Duodenal mucosa (tissue), 2 donors: ENCODE measurements at regions not wholly inside any gene's neighbourhood (a gene's known extent, or its start where the extent isn't known, plus 50 kb on each side); places are given as distances from the start of the nearest gene placed in this dataset.

Experiments used
- H3K27ac ChIP-seq: one replicate; pipeline ENCODE4 v1.7.0; 2013; ENCODE audit warnings: low read depth, low read length
- H3K27me3 ChIP-seq, 2 donors: one replicate each; pipeline ENCODE4 v1.7.0; 2013; ENCODE audit warnings: low read length in 2 of 2, control low read depth in 1 of 2; ENCODE audit not compliant: insufficient read depth in 2 of 2, control insufficient read depth in 1 of 2
- H3K36me3 ChIP-seq, 2 donors: one replicate each; pipeline ENCODE4 v1.7.0; 2013; ENCODE audit warnings: low read length in 2 of 2, control low read depth in 1 of 2; ENCODE audit not compliant: insufficient read depth in 2 of 2, control insufficient read depth in 1 of 2
- H3K4me1 ChIP-seq, 2 donors: one replicate each; pipeline ENCODE4 v1.7.0; 2013; ENCODE audit warnings: low read length in 2 of 2, control low read depth in 1 of 2; ENCODE audit not compliant: insufficient read depth in 2 of 2, control insufficient read depth in 1 of 2
- H3K4me3 ChIP-seq, 2 donors: one replicate each; pipeline ENCODE4 v1.7.0; 2013; ENCODE audit warnings: low read length in 2 of 2, low read depth in 1 of 2
- H3K9ac ChIP-seq, 2 donors: one replicate each; pipeline ENCODE4 v1.7.0; 2013; ENCODE audit warnings: low read length in 2 of 2, low read depth in 1 of 2
- H3K9me3 ChIP-seq, 2 donors: one replicate each; pipeline ENCODE4 v1.7.0; 2013; ENCODE audit warnings: low read length in 2 of 2, control low read depth in 1 of 2; ENCODE audit not compliant: control insufficient read depth in 1 of 2

DNA sequence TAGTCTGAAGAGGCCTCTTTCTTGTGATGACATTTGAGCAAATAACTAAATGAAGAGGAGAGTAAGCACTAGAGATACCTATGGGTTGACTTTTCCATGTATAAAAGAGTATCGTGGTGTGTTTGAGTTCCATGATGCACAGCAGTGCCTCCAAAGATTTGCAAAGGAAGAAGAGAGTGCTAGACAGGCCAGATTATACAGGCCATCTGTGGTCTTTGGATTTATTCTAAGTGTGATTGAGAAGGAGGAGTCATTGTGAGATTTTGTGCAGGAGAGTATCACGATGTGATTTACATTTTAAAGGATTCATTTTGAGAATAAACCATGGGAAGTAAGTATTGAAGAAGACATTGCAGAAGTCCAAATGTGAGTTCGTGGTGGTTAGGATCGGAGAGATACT, 695.9 kb upstream of the FAM98A start:
- no peaks in the 10 kb centered on the region for H3K9me3 ChIP-seq
- no peaks in the 10 kb centered on the region for H3K36me3 ChIP-seq
- H3K9ac ChIP-seq: no peak overlapping the region
- no peaks in the 10 kb centered on the region for H3K4me1 ChIP-seq
- H3K4me3 ChIP-seq: no peak overlapping the region
- H3K27me3 ChIP-seq: no peaks in the 10 kb centered on the region
- no peak overlapping the region for H3K27ac ChIP-seq

- H3K9ac ChIP-seq: no peak overlapping the region
- H3K9me3 ChIP-seq: no peaks in the 10 kb centered on the region
- H3K4me3 ChIP-seq: no peak overlapping the region
- no peaks in the 10 kb centered on the region for H3K27me3 ChIP-seq
- H3K36me3 ChIP-seq: no peaks in the 10 kb centered on the region
- H3K27ac ChIP-seq: no peak overlapping the region
- no peaks in the 10 kb centered on the region for H3K4me1 ChIP-seq
These were observed 692.0 kb upstream of the FAM98A start for GRCh38 chr2:34291076-34291475.

DNA sequence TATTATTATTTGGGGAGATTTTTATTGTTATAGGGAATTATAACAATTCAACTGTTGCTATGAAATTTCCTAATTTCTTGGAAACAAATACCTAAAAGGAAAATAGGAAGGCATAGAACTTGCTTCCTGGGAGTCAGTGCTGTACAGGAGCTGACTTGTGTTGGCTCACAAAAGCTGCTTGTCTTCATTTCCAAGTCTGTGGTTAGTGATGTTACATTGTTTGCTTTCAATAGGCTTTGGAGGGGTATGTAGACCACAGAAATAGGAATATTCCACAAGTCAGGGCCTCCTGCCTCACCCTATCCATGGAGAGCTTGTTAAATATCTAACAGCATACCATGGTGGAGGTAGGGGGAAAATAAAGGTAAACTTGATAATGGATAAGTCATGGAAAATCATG, 688.9 kb upstream of the FAM98A start:
- Histone ChIP-seq H3K27ac (no peak overlapping the region), H3K9ac (no peak overlapping the region), H3K27me3 (no peaks in the 10 kb centered on the region), H3K9me3 (no peaks in the 10 kb centered on the region), H3K4me1 (no peaks in the 10 kb centered on the region), H3K36me3 (no peaks in the 10 kb centered on the region), H3K4me3 (no peak overlapping the region)

GRCh38 chr2:34280606-34281005, 681.5 kb upstream of the FAM98A start:
- Histone ChIP-seq H3K27me3 (no peaks in the 10 kb centered on the region), H3K9ac (no peak overlapping the region), H3K4me1 (no peaks in the 10 kb centered on the region), H3K4me3 (no peak overlapping the region), H3K27ac (no peak overlapping the region), H3K36me3 (no peaks in the 10 kb centered on the region), H3K9me3 (no peaks in the 10 kb centered on the region)

DNA sequence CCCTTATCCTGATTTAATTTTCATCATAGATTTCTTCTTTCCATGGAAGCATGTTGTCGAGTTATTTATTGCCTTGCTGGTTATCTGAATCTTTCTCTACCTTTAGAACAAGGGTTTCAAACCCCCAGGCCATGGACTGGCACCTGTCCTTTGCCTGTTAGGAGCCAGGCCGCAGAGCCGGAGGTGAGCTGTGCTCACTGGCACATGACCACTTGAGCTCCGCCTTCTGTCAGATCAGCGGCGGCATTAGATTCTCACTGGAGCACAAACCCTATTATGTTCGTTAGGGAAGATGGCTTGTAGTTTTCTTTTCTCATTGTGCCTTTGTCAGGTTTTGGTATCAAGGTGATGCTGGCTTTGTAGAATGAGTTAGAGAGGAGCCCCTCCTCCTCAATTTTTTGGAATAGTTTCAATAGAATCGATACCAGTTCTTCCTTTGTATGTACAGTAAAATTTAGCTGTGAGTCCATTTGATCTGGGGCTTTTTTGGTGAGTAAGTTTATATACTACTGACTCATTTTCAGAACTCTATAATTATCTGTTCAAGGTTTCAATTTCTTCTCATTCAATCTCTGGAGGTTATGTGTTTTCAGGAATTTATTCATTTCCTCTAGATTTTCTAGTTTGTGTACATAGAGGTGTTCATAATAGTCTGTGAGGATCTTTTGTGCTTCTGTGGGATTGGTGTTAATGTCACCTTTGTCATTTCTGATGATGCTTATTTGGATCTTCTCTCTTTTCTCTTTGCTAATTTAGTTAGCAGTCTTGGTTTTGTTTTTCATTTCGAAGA, 668.0 kb upstream of the FAM98A start:
- Histone ChIP-seq H3K9me3 (no peaks in the 10 kb centered on the region), H3K9ac (no peak overlapping the region), H3K4me1 (no peaks in the 10 kb centered on the region), H3K36me3 (no peaks in the 10 kb centered on the region), H3K4me3 (no peak overlapping the region), H3K27me3 (no peaks in the 10 kb centered on the region), H3K27ac (no peak overlapping the region)

GRCh38 chr2:34261701-34262100, 662.6 kb upstream of the FAM98A start:
- H3K27me3 ChIP-seq: no peaks in the 10 kb centered on the region
- H3K4me1 ChIP-seq: no peaks in the 10 kb centered on the region
- no peak overlapping the region for H3K9ac ChIP-seq
- no peak overlapping the region for H3K4me3 ChIP-seq
- H3K9me3 ChIP-seq: no peaks in the 10 kb centered on the region
- no peak overlapping the region for H3K27ac ChIP-seq
- no peaks in the 10 kb centered on the region for H3K36me3 ChIP-seq

GRCh38 chr2:34254272-34254878, 655.3 kb upstream of the FAM98A start:
- Histone ChIP-seq H3K9ac (no peak overlapping the region), H3K27ac (no peak overlapping the region), H3K4me3 (peak overlapping the region in 1 of 2 donors; percentile 35), H3K36me3 (no peaks in the 10 kb centered on the region), H3K27me3 (no peaks in the 10 kb centered on the region), H3K9me3 (no peaks in the 10 kb centered on the region), H3K4me1 (peaks cover 0 to 5% of the 10 kb centered on the region in 2 donors)

GRCh38 chr2:34252111-34252510, 653.0 kb upstream of the FAM98A start:
- no peaks in the 10 kb centered on the region for H3K9me3 ChIP-seq
- no peak overlapping the region for H3K4me3 ChIP-seq
- peaks cover 0 to 5% of the 10 kb centered on the region in 2 donors for H3K4me1 ChIP-seq
- no peak overlapping the region for H3K27ac ChIP-seq
- H3K9ac ChIP-seq: no peak overlapping the region
- H3K27me3 ChIP-seq: no peaks in the 10 kb centered on the region
- no peaks in the 10 kb centered on the region for H3K36me3 ChIP-seq

GRCh38 chr2:34251578-34251977, 652.5 kb upstream of the FAM98A start:
- Histone ChIP-seq H3K9me3 (no peaks in the 10 kb centered on the region), H3K27me3 (no peaks in the 10 kb centered on the region), H3K4me1 (peaks cover 0 to 5% of the 10 kb centered on the region in 2 donors), H3K9ac (no peak overlapping the region), H3K4me3 (no peak overlapping the region), H3K27ac (no peak overlapping the region), H3K36me3 (no peaks in the 10 kb centered on the region)

- no peak overlapping the region for H3K4me3 ChIP-seq
- no peak overlapping the region for H3K9ac ChIP-seq
- no peaks in the 10 kb centered on the region for H3K9me3 ChIP-seq
- no peaks in the 10 kb centered on the region for H3K36me3 ChIP-seq
- no peaks in the 10 kb centered on the region for H3K27me3 ChIP-seq
- H3K27ac ChIP-seq: no peak overlapping the region
- peaks cover 0 to 4% of the 10 kb centered on the region in 2 donors for H3K4me1 ChIP-seq
These were observed 645.1 kb upstream of the FAM98A start for GRCh38 chr2:34244195-34244594.
